ENCODE measurements at regions not wholly inside any gene's neighbourhood (a gene's known extent, or its start where the extent isn't known, plus 50 kb on each side); places are given as distances from the start of the nearest gene placed in this dataset.

DNA sequence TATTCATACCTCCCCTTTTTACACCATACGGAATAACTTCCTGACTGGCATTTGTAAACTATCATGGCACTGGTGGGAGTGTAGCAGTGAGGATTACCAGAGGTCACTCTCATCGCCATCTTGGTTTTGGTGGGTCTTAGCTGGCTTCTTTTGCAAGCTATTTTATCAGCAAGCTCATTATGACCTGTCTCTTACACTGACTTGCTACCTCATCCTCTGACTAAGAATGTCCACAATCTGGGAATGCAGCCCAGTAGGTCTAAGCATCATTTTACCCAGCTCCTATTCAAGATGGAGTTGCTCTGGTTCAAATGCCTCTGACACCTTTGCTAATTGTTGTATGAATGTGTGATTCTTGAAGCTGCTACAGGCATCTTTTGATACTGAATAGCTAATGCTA, 950.8 kb upstream of the SLC39A10 start:
- no peaks in the 10 kb centered on the region for H3K36me3 ChIP-seq (ENCODE audit: control insufficient read depth, insufficient read depth, low read length)
- H3K4me3 ChIP-seq (ENCODE audit: insufficient read depth, low read depth, low read length, poor library complexity, severe bottlenecking), result no peak overlapping the region
- no peaks in the 10 kb centered on the region for H3K4me1 ChIP-seq (ENCODE audit: control insufficient read depth, insufficient read depth, low read length, poor library complexity, severe bottlenecking)
- no peak for DNase-seq
- H3K9me3 ChIP-seq (ENCODE audit: control insufficient read depth, low read length), result no peaks in the 10 kb centered on the region
- no peaks in the 10 kb centered on the region for H3K27me3 ChIP-seq (replicated peaks; ENCODE audit: control insufficient read depth, insufficient read depth, low read length, poor library complexity, severe bottlenecking)
- no peak overlapping the region for H3K27ac ChIP-seq (ENCODE audit: insufficient read depth, low read length, poor library complexity, severe bottlenecking)

DNA sequence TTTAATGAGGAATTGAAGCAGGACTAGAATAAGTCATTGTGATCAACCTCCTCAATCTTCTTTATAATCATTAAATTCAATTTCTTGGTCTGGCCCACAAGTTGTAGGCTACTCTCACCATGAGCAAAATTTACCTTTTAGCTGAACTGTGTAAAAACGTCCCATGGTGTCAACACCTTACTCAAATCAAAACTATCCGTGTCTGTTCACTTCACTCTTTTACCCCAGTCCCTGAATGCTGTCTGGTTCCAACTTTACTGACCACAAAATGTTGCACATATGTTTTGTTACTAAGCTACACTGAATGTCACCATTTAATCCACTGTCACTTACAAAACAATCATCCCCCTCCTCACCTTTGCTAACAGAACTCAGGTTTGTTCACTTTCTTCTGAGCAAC, 951.6 kb upstream of the SLC39A10 start:
- no peak overlapping the region for H3K27ac ChIP-seq (ENCODE audit: insufficient read depth, low read length, poor library complexity, severe bottlenecking)
- H3K4me3 ChIP-seq (ENCODE audit: insufficient read depth, low read depth, low read length, poor library complexity, severe bottlenecking), result no peak overlapping the region
- no peak for DNase-seq

GRCh38 chr2:194700726-194701125, 956.3 kb upstream of the SLC39A10 start:
- Histone ChIP-seq H3K36me3 (ENCODE audit: control insufficient read depth, insufficient read depth, low read length) (no peaks in the 10 kb centered on the region), H3K4me3 (ENCODE audit: insufficient read depth, low read depth, low read length, poor library complexity, severe bottlenecking) (no peak overlapping the region), H3K27me3 (replicated peaks; ENCODE audit: control insufficient read depth, insufficient read depth, low read length, poor library complexity, severe bottlenecking) (no peaks in the 10 kb centered on the region), H3K4me1 (ENCODE audit: control insufficient read depth, insufficient read depth, low read length, poor library complexity, severe bottlenecking) (no peaks in the 10 kb centered on the region), H3K27ac (ENCODE audit: insufficient read depth, low read length, poor library complexity, severe bottlenecking) (no peak overlapping the region), H3K9me3 (ENCODE audit: control insufficient read depth, low read length) (no peaks in the 10 kb centered on the region)
- no peak for DNase-seq

More for the DNA sequence above, 951.6 kb upstream of the SLC39A10 start:
- H3K36me3 ChIP-seq (ENCODE audit: control insufficient read depth, insufficient read depth, low read length), result no peaks in the 10 kb centered on the region
- no peaks in the 10 kb centered on the region for H3K4me1 ChIP-seq (ENCODE audit: control insufficient read depth, insufficient read depth, low read length, poor library complexity, severe bottlenecking)
- H3K27me3 ChIP-seq (replicated peaks; ENCODE audit: control insufficient read depth, insufficient read depth, low read length, poor library complexity, severe bottlenecking), result no peaks in the 10 kb centered on the region
- H3K9me3 ChIP-seq (ENCODE audit: control insufficient read depth, low read length), result no peaks in the 10 kb centered on the region

- no peaks in the 10 kb centered on the region for H3K9me3 ChIP-seq (ENCODE audit: control insufficient read depth, low read length)
- no peak overlapping the region for H3K27ac ChIP-seq (ENCODE audit: insufficient read depth, low read length, poor library complexity, severe bottlenecking)
- no peak for DNase-seq
These were observed 956.9 kb upstream of the SLC39A10 start for GRCh38 chr2:194700116-194700515.

GRCh38 chr2:194698012-194698411, 959.0 kb upstream of the SLC39A10 start:
- no peaks in the 10 kb centered on the region for H3K9me3 ChIP-seq (ENCODE audit: control insufficient read depth, low read length)
- H3K27ac ChIP-seq (ENCODE audit: insufficient read depth, low read length, poor library complexity, severe bottlenecking), result no peak overlapping the region
- H3K4me1 ChIP-seq (ENCODE audit: control insufficient read depth, insufficient read depth, low read length, poor library complexity, severe bottlenecking), result no peaks in the 10 kb centered on the region
- no peak for DNase-seq
- H3K36me3 ChIP-seq (ENCODE audit: control insufficient read depth, insufficient read depth, low read length), result no peaks in the 10 kb centered on the region
- no peak overlapping the region for H3K4me3 ChIP-seq (ENCODE audit: insufficient read depth, low read depth, low read length, poor library complexity, severe bottlenecking)
- H3K27me3 ChIP-seq (replicated peaks; ENCODE audit: control insufficient read depth, insufficient read depth, low read length, poor library complexity, severe bottlenecking), result no peaks in the 10 kb centered on the region

More at GRCh38 chr2:194700116-194700515, 956.9 kb upstream of the SLC39A10 start:
- no peaks in the 10 kb centered on the region for H3K4me1 ChIP-seq (ENCODE audit: control insufficient read depth, insufficient read depth, low read length, poor library complexity, severe bottlenecking)
- no peaks in the 10 kb centered on the region for H3K36me3 ChIP-seq (ENCODE audit: control insufficient read depth, insufficient read depth, low read length)
- H3K27me3 ChIP-seq (replicated peaks; ENCODE audit: control insufficient read depth, insufficient read depth, low read length, poor library complexity, severe bottlenecking), result no peaks in the 10 kb centered on the region
- H3K4me3 ChIP-seq (ENCODE audit: insufficient read depth, low read depth, low read length, poor library complexity, severe bottlenecking), result no peak overlapping the region

DNA sequence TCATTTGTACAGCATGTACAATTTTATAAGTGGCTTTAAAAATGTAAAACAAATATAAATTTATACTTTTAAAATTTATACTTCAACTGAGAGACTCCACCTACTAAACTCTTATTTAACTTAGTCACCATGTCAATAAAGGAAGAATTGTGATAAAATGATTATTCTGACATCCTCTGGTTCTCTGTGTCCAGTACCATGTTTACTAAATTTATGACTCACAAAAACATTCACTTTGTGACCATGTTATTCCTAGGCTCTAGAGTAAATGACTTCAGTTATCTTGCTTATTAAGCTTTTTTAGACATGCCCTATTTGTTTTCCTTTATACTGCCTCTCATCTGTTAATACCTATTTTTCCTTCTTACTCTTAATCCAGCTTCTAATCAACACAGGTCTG, 959.6 kb upstream of the SLC39A10 start:
- no peaks in the 10 kb centered on the region for H3K4me1 ChIP-seq (ENCODE audit: control insufficient read depth, insufficient read depth, low read length, poor library complexity, severe bottlenecking)
- no peaks in the 10 kb centered on the region for H3K36me3 ChIP-seq (ENCODE audit: control insufficient read depth, insufficient read depth, low read length)
- H3K4me3 ChIP-seq (ENCODE audit: insufficient read depth, low read depth, low read length, poor library complexity, severe bottlenecking), result no peak overlapping the region
- no peak overlapping the region for H3K27ac ChIP-seq (ENCODE audit: insufficient read depth, low read length, poor library complexity, severe bottlenecking)
- no peaks in the 10 kb centered on the region for H3K9me3 ChIP-seq (ENCODE audit: control insufficient read depth, low read length)
- H3K27me3 ChIP-seq (replicated peaks; ENCODE audit: control insufficient read depth, insufficient read depth, low read length, poor library complexity, severe bottlenecking), result no peaks in the 10 kb centered on the region
- no peak for DNase-seq

DNA sequence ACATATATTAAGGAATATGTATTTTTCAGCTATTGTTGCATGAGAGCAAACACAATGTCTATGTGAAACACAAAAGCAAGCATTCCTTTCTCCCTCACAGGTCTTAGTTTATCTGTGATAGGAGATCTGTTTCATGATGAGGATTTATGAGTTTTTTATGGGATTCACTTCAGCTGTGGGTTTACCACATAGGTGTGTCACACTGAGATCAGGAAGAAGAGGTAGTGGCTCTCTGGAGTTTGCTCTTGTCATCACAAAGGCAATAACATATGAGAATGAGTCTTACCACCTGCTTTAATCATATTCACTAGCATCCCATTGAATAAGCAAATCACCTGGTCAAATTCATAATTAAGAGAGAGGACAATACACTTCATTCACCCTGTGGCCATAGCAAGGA, 960.3 kb upstream of the SLC39A10 start:
- DNase-seq, result no peak
- H3K9me3 ChIP-seq (ENCODE audit: control insufficient read depth, low read length), result no peaks in the 10 kb centered on the region
- H3K27ac ChIP-seq (ENCODE audit: insufficient read depth, low read length, poor library complexity, severe bottlenecking), result no peak overlapping the region
- H3K27me3 ChIP-seq (replicated peaks; ENCODE audit: control insufficient read depth, insufficient read depth, low read length, poor library complexity, severe bottlenecking), result no peaks in the 10 kb centered on the region
- H3K4me1 ChIP-seq (ENCODE audit: control insufficient read depth, insufficient read depth, low read length, poor library complexity, severe bottlenecking), result no peaks in the 10 kb centered on the region
- no peak overlapping the region for H3K4me3 ChIP-seq (ENCODE audit: insufficient read depth, low read depth, low read length, poor library complexity, severe bottlenecking)
- no peaks in the 10 kb centered on the region for H3K36me3 ChIP-seq (ENCODE audit: control insufficient read depth, insufficient read depth, low read length)

GRCh38 chr2:194686569-194686968, 970.5 kb upstream of the SLC39A10 start:
- Histone ChIP-seq H3K9me3 (ENCODE audit: control insufficient read depth, low read length) (no peaks in the 10 kb centered on the region), H3K4me3 (ENCODE audit: insufficient read depth, low read depth, low read length, poor library complexity, severe bottlenecking) (no peak overlapping the region)
- no peak for DNase-seq

GRCh38 chr2:194674043-194674442, 983.0 kb upstream of the SLC39A10 start:
- H3K36me3 ChIP-seq (ENCODE audit: control insufficient read depth, insufficient read depth, low read length), result no peaks in the 10 kb centered on the region
- H3K27me3 ChIP-seq (replicated peaks; ENCODE audit: control insufficient read depth, insufficient read depth, low read length, poor library complexity, severe bottlenecking), result no peaks in the 10 kb centered on the region
- H3K4me1 ChIP-seq (ENCODE audit: control insufficient read depth, insufficient read depth, low read length, poor library complexity, severe bottlenecking), result no peaks in the 10 kb centered on the region
- H3K27ac ChIP-seq (ENCODE audit: insufficient read depth, low read length, poor library complexity, severe bottlenecking), result no peak overlapping the region
- no peaks in the 10 kb centered on the region for H3K9me3 ChIP-seq (ENCODE audit: control insufficient read depth, low read length)
- no peak for DNase-seq
- no peak overlapping the region for H3K4me3 ChIP-seq (ENCODE audit: insufficient read depth, low read depth, low read length, poor library complexity, severe bottlenecking)

More at GRCh38 chr2:194686569-194686968, 970.5 kb upstream of the SLC39A10 start:
- H3K27ac ChIP-seq (ENCODE audit: insufficient read depth, low read length, poor library complexity, severe bottlenecking), result no peak overlapping the region
- H3K27me3 ChIP-seq (replicated peaks; ENCODE audit: control insufficient read depth, insufficient read depth, low read length, poor library complexity, severe bottlenecking), result no peaks in the 10 kb centered on the region
- no peaks in the 10 kb centered on the region for H3K4me1 ChIP-seq (ENCODE audit: control insufficient read depth, insufficient read depth, low read length, poor library complexity, severe bottlenecking)
- no peaks in the 10 kb centered on the region for H3K36me3 ChIP-seq (ENCODE audit: control insufficient read depth, insufficient read depth, low read length)

DNA sequence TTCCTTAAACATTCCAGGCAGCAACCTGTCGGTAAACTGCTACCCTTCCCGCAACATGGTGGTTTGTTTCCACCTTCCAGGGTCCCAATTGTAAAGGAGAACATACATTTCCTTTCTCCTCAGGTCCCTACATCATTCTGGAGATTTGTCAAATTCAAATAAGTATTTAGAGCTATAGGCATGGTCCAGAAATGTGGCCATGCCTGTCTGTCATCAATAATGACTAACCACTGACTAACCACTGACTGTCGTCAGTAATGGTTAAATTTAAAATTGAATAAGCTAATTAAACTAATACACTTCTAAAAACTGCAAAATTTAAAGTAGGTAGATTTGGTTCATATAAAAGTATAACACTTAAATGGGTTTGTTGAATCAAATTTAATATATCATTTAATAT, 984.0 kb upstream of the SLC39A10 start:
- Histone ChIP-seq H3K27ac (ENCODE audit: insufficient read depth, low read length, poor library complexity, severe bottlenecking) (no peak overlapping the region), H3K9me3 (ENCODE audit: control insufficient read depth, low read length) (no peaks in the 10 kb centered on the region), H3K36me3 (ENCODE audit: control insufficient read depth, insufficient read depth, low read length) (no peaks in the 10 kb centered on the region), H3K27me3 (replicated peaks; ENCODE audit: control insufficient read depth, insufficient read depth, low read length, poor library complexity, severe bottlenecking) (no peaks in the 10 kb centered on the region), H3K4me3 (ENCODE audit: insufficient read depth, low read depth, low read length, poor library complexity, severe bottlenecking) (no peak overlapping the region), H3K4me1 (ENCODE audit: control insufficient read depth, insufficient read depth, low read length, poor library complexity, severe bottlenecking) (no peaks in the 10 kb centered on the region)
- no peak for DNase-seq

GRCh38 chr2:194661431-194661830, 995.6 kb upstream of the SLC39A10 start:
- no peak overlapping the region for H3K27ac ChIP-seq (ENCODE audit: insufficient read depth, low read length, poor library complexity, severe bottlenecking)
- H3K4me1 ChIP-seq (ENCODE audit: control insufficient read depth, insufficient read depth, low read length, poor library complexity, severe bottlenecking), result no peaks in the 10 kb centered on the region
- no peak for DNase-seq
- no peaks in the 10 kb centered on the region for H3K27me3 ChIP-seq (replicated peaks; ENCODE audit: control insufficient read depth, insufficient read depth, low read length, poor library complexity, severe bottlenecking)
- H3K36me3 ChIP-seq (ENCODE audit: control insufficient read depth, insufficient read depth, low read length), result no peaks in the 10 kb centered on the region
- no peak overlapping the region for H3K4me3 ChIP-seq (ENCODE audit: insufficient read depth, low read depth, low read length, poor library complexity, severe bottlenecking)
- H3K9me3 ChIP-seq (ENCODE audit: control insufficient read depth, low read length), result no peaks in the 10 kb centered on the region
